Mammary epithelial cell (primary cell): ENCODE measurements at regions not wholly inside any gene's neighbourhood (a gene's known extent, or its start where the extent isn't known, plus 50 kb on each side); places are given as distances from the start of the nearest gene placed in this dataset.

Experiments used
- CTCF ChIP-seq, 2 donors: IDR thresholded peaks in 1 of 2; conservative IDR thresholded peaks in 1 of 2; 2 replicates each; pipeline ENCODE4 v1.5.1; 2011 to 2012; ENCODE audit warnings: inconsistent platforms in 2 of 2, low read length in 2 of 2, mild to moderate bottlenecking in 2 of 2, control low read depth in 1 of 2, low read depth in 1 of 2; ENCODE audit not compliant: insufficient read depth in 1 of 2; ENCODE audit errors: extremely low read depth in 1 of 2
- EZH2 ChIP-seq: IDR thresholded peaks from 2 replicates; pipeline ENCODE4 v1.6.1; 2012; ENCODE audit warnings: low read length, inconsistent platforms, borderline replicate concordance

GRCh38 chr13:99809926-99810325 lies 161.6 kb downstream of the ZIC5 start:
- TF ChIP-seq CTCF (conservative IDR thresholded peaks at IDR 0.05 in 1 of 2, IDR thresholded peaks at IDR 0.05 in 1 of 2; ENCODE audit: extremely low read depth in 1 of 2, insufficient read depth in 1 of 2, low read depth in 1 of 2, low read length in 2 of 2) (no peak), EZH2 (no peak)
